MCF 10A (cell line): ENCODE measurements at regions not wholly inside any gene's neighbourhood (a gene's known extent, or its start where the extent isn't known, plus 50 kb on each side); places are given as distances from the start of the nearest gene placed in this dataset.
A peak's percentile ranks its signal among the peaks of the same experiment; 100 is the strongest.

ENCODE experiments used
- BruUV-seq: library from RNA; stranded (reverse); fragments of 400-500 nt; replicated peaks from 2 replicates; lab custom pipeline; 2021; lab: Mats Ljungman, UMichigan
- CTCF ChIA-PET: fragments of 300-600 bp; sonication (Branson Sonifier 250); formaldehyde crosslinking; extraction: SDS; loops from one replicate; lab custom pipeline; 2021; ENCODE audit warnings: antibody characterized with exemption, inconsistent platforms; lab: Yijun Ruan, JAX
- POLR2A ChIA-PET: fragments of 300-600, 350-650 bp; sonication (Branson Sonifier 250); formaldehyde crosslinking; extraction: SDS; loops from one replicate; lab custom pipeline; 2020; ENCODE audit warnings: antibody characterized with exemption, inconsistent platforms; lab: Yijun Ruan, JAX
- DNase-seq: peaks from one replicate; pipeline ENCODE4 v3.0.0-alpha.2; 2018; ENCODE audit not compliant: unreplicated experiment
- H3K27ac Mint-ChIP-seq: one replicate; pipeline ENCODE4 v1.8.0; 2022; ENCODE audit warnings: mild to moderate bottlenecking, low read depth, mixed read lengths; ENCODE audit not compliant: unreplicated experiment
- H3K27me3 Mint-ChIP-seq: one replicate; pipeline ENCODE4 v1.8.0; 2022; ENCODE audit warnings: mixed read lengths; ENCODE audit not compliant: insufficient read depth, unreplicated experiment
- H3K36me3 Mint-ChIP-seq: one replicate; pipeline ENCODE4 v1.8.0; 2022; ENCODE audit warnings: mild to moderate bottlenecking, moderate library complexity, mixed read lengths; ENCODE audit not compliant: insufficient read depth, unreplicated experiment
- H3K4me1 Mint-ChIP-seq: one replicate; pipeline ENCODE4 v1.8.0; 2022; ENCODE audit warnings: mixed read lengths; ENCODE audit not compliant: insufficient read depth, unreplicated experiment
- H3K4me3 Mint-ChIP-seq: one replicate; pipeline ENCODE4 v1.8.0; 2022; ENCODE audit warnings: mild to moderate bottlenecking, moderate library complexity, mixed read lengths; ENCODE audit not compliant: unreplicated experiment
- H3K9me3 Mint-ChIP-seq: one replicate; pipeline ENCODE4 v1.8.0; 2022; ENCODE audit warnings: mixed read lengths; ENCODE audit not compliant: unreplicated experiment
- intact Hi-C: fragments of 100-400 bp; cut with micrococcal nuclease; formaldehyde crosslinking; loops from 2 replicates; pipeline ENCODE4 v1.14.1; 2022
- TF ChIP-seq, protein P1 (sequence below): fragments of 200-600 bp; IDR thresholded peaks from one replicate; pipeline ENCODE4 v1.8.0; 2022; ENCODE audit warnings: antibody characterized with exemption, mild to moderate bottlenecking; ENCODE audit not compliant: unreplicated experiment

- no peaks in the 10 kb centered on the region for H3K4me1 Mint-ChIP-seq
- no peaks in the 10 kb centered on the region for H3K36me3 Mint-ChIP-seq
- ChIA-PET CTCF (interaction anchor here (1.0 kb wide), 1 partner anchor 193 kb away, joined by 4 read pairs; no protein-coding TSS in a partner anchor), POLR2A (interaction anchor here (0.7 kb wide), 1 partner anchor 504 kb away, joined by 3 read pairs; no protein-coding TSS in a partner anchor)
- H3K9me3 Mint-ChIP-seq: peaks cover 7% of the 10 kb centered on the region
- no peak for DNase-seq
- no peak overlapping the region for H3K4me3 Mint-ChIP-seq
- no peak overlapping the region for H3K27ac Mint-ChIP-seq
- H3K27me3 Mint-ChIP-seq: no peaks in the 10 kb centered on the region
- intact Hi-C loops: no loop called here
- no TSS peak for BruUV-seq
- TF ChIP-seq, protein P1, sequence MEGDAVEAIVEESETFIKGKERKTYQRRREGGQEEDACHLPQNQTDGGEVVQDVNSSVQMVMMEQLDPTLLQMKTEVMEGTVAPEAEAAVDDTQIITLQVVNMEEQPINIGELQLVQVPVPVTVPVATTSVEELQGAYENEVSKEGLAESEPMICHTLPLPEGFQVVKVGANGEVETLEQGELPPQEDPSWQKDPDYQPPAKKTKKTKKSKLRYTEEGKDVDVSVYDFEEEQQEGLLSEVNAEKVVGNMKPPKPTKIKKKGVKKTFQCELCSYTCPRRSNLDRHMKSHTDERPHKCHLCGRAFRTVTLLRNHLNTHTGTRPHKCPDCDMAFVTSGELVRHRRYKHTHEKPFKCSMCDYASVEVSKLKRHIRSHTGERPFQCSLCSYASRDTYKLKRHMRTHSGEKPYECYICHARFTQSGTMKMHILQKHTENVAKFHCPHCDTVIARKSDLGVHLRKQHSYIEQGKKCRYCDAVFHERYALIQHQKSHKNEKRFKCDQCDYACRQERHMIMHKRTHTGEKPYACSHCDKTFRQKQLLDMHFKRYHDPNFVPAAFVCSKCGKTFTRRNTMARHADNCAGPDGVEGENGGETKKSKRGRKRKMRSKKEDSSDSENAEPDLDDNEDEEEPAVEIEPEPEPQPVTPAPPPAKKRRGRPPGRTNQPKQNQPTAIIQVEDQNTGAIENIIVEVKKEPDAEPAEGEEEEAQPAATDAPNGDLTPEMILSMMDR: no peak
Observed at GRCh38 chr20:7022597-7022996, 255.1 kb downstream of the BMP2 start.

DNA sequence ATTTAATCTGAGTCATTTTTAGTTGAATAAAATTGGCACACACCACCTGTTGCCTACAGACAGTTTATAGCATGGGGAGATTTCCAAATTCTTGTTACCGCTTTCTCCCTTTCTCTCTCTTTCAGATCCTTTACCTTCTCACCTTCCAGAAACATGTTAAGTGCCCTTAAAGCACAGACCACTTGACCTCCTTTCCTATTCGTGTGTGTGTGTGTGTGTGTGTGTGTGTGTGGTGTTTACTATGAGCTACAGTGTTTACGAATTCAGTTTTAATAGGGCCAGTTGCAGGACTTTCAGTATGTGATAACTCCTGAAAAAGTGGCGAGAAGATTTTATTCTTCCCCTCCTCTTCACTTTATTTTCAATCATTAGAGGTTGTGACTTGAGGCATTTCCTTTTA, 258.1 kb downstream of the BMP2 start:
- DNase-seq: no peak
- BruUV-seq: no TSS peak
- CTCF ChIA-PET: no interaction called here
- no peaks in the 10 kb centered on the region for H3K27me3 Mint-ChIP-seq
- H3K36me3 Mint-ChIP-seq: no peaks in the 10 kb centered on the region
- no peak overlapping the region for H3K4me3 Mint-ChIP-seq
- no peak overlapping the region for H3K27ac Mint-ChIP-seq
- peaks cover 7% of the 10 kb centered on the region for H3K9me3 Mint-ChIP-seq
- intact Hi-C loops: no loop called here
- TF ChIP-seq, protein P1: no peak
- no peaks in the 10 kb centered on the region for H3K4me1 Mint-ChIP-seq
- POLR2A ChIA-PET: interaction anchor here (0.6 to 1.8 kb wide), 2 partner anchors 8 to 908 kb away, joined by 4 to 7 read pairs; no protein-coding TSS in a partner anchor

DNA sequence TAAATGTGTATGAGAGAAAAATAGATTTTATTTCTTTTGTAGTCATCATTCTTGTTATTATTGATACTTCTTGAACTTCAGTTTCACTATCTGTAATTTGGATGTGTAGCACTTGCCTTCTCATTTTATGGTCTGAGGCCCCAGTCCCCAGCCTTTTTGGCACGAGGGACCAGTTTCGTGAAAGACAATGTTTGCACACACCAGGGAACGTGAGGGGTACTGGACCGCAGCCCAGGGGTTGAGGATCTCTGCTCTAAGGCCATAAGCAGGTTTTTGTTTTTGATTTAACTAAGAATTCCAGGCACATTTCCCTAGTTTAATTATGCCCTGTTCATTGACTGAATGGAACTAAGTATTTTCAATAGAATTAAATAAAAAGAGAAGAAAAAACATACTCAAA, 261.5 kb downstream of the BMP2 start:
- no peaks in the 10 kb centered on the region for H3K4me1 Mint-ChIP-seq
- BruUV-seq: no TSS peak
- ChIA-PET CTCF (interaction anchor here (1.3 kb wide), 1 partner anchor 84 kb away, joined by 4 read pairs; no protein-coding TSS in a partner anchor), POLR2A (no interaction called here)
- no peaks in the 10 kb centered on the region for H3K27me3 Mint-ChIP-seq
- peaks cover 5% of the 10 kb centered on the region for H3K36me3 Mint-ChIP-seq
- TF ChIP-seq, protein P1: no peak
- intact Hi-C loops: no loop called here
- H3K4me3 Mint-ChIP-seq: no peak overlapping the region
- no peak overlapping the region for H3K27ac Mint-ChIP-seq
- DNase-seq: no peak
- H3K9me3 Mint-ChIP-seq: no peaks in the 10 kb centered on the region

GRCh38 chr20:7031222-7031621, 263.7 kb downstream of the BMP2 start:
- H3K27me3 Mint-ChIP-seq: no peaks in the 10 kb centered on the region
- peaks cover 11% of the 10 kb centered on the region for H3K9me3 Mint-ChIP-seq
- H3K27ac Mint-ChIP-seq: no peak overlapping the region
- TF ChIP-seq, protein P1: peak; percentile 13
- ChIA-PET CTCF (interaction anchor here (0.8 to 1.9 kb wide), 4 partner anchors 13 to 202 kb away, joined by 3 to 5 read pairs (median 4); no protein-coding TSS in a partner anchor), POLR2A (interaction anchor here (1.5 to 1.6 kb wide), 2 partner anchors 14 to 162 kb away, joined by 3 to 6 read pairs; no protein-coding TSS in a partner anchor)
- peak; percentile 5 for DNase-seq
- peaks cover 5% of the 10 kb centered on the region for H3K36me3 Mint-ChIP-seq
- intact Hi-C loops: no loop called here
- BruUV-seq: no TSS peak
- H3K4me3 Mint-ChIP-seq: no peak overlapping the region
- no peaks in the 10 kb centered on the region for H3K4me1 Mint-ChIP-seq
